ENCODE measurements at regions not wholly inside any gene's neighbourhood (a gene's known extent, or its start where the extent isn't known, plus 50 kb on each side); places are given as distances from the start of the nearest gene placed in this dataset.

GRCh38 chr9:115169003-115169402 is 51.0 kb upstream of the TNC start:
- no peak for DNase-seq (ENCODE audit: low spot score)

DNA sequence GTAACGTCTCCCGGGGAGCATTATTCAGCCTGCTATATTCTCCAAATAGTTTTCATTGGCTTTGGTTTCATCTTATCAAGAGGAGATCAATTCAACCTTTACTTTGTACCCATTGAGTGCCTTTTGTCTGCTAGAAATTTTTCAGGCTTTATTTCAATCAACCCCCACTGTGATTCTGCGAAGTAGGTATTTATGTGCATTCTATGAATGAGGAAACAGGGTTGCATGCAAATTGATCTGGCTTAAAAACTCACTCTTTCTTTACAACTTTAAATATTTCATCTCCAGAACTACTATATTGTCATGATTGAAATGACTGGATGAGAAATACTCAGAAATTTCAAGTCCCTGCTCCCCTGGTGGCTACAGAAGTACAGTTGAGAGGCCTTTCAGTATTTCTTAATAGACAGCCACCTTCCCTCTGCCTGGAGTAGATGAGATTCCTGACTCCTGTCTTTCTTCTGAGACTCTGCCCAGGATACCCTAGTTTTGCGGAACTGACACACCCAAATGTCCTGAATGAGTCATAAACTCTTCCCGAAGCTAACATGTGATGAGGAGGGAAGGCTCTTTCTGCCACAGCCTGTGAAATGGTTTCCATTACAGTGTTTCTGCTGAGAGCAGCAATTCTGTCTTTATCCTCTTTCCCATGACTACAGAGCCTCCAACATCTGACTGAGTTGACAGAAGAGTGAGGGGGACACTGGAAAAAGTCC is 52.6 kb upstream of the TNC start:
- no peak for DNase-seq (ENCODE audit: low spot score)

DNA sequence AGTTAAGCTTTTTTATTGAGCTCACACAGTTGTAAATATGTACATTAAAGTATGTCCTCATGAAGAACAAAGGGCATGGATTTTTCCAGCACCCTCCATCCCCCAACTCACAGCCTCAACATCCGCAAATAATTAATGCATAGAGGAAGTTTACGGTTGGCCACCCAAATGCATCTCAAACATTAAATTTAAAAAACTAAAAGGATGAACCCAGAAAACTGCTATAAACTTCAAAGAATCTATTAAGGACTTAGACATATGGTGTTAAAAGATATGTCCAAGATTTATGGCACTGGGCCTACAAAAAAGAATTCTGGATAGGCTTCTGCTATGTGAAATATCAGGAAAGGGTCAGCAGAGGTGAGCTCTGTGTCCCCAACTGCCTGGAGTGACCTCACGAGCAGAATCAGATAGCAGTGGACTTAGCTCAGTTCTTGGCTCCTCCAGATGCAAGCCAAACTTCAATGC is 54.0 kb upstream of the TNC start:
- DNase-seq (ENCODE audit: low spot score): no peak

GRCh38 chr9:115182264-115182663 is 64.3 kb upstream of the TNC start:
- no peak for DNase-seq (ENCODE audit: low spot score)

GRCh38 chr9:115183436-115183835 is 65.5 kb upstream of the TNC start:
- no peak for DNase-seq (ENCODE audit: low spot score)

DNA sequence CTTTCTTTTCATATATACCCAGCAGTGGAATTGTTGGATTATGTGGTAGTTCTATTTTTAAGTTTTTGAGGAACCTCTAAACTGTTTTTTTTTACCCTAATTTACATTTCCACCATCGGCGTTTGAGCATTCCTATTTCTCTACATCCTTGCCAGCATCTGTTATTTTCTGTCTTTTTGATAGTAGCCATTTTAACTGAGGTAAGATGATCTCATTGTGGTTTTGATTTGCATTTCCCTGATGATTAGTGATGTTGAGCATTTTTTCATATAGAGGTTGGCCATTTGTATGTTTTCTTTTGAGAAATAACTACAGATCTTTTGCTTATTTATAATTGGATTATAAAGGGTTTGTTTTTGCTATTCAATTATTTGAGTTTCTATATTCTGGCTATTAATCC is 71.7 kb upstream of the TNC start:
- DNase-seq (ENCODE audit: low spot score): no peak

DNA sequence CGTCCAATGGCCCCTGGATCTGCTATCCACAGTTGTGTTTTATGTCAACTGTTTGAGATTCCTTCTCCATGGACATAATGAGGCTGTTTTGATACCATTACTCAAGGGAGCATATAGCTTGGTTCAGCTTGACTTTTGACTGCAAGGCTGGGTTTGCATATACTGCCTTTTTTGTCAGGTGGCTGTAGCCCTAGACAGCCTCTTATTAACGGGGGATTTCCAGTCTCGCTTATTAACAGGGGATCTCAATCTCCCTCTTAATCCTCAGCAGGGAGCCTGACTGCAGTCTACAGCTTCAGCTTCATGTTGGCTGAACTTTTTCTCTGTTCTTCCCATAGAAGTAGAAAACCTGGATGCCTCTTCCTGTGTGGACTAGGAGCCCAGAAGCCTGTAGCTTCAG is 73.7 kb upstream of the TNC start:
- no peak for DNase-seq (ENCODE audit: low spot score)

GRCh38 chr9:115192280-115192679 is 74.3 kb upstream of the TNC start:
- DNase-seq (ENCODE audit: low spot score): no peak

GRCh38 chr9:115192835-115193525 is 75.0 kb upstream of the TNC start:
- no peak for DNase-seq (ENCODE audit: low spot score)

GRCh38 chr9:115193777-115194176 is 75.8 kb upstream of the TNC start:
- DNase-seq (ENCODE audit: low spot score): no peak

DNA sequence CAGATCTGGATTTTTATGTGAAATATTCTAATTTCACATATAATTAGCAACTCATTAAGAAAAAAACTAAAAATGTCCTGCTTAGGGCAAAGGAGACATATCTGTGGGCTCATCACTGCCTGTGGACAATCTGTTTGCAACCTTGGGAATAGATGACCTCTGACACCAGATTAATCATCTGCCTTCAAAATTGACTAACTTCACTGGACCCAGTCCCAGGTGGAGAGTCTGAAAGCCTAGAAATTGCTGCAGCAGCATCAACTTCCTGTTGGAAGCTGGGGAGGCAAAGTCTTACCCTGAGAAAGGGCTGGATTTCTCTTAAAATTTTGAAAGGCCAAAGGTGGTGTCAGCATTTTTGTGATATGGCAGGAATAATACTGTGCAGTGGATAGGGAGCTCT is 76.3 kb upstream of the TNC start:
- DNase-seq (ENCODE audit: low spot score): no peak

- DNase-seq (ENCODE audit: low spot score): no peak
These were observed 78.0 kb upstream of the TNC start for GRCh38 chr9:115195912-115196311.

DNA sequence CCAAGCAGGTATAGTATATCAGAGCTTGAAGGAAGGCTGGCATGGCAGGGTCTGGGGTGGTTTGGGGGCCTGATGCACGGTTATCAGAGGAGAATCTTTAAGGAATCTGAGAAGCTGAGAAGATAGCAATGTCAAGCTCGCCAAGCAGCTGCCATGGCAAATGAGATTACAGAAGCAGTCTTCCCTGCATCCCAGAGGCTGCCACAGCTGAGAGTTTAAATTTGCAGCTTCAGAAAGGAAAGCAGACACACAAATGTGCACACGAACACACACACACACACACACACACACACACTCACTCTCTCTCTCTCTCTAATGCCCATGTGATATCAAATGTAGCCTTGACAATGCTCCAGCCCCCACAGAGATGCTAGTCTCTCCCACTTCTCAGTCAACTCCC is 79.0 kb upstream of the TNC start:
- peak; percentile 30 for DNase-seq (ENCODE audit: low spot score)

DNA sequence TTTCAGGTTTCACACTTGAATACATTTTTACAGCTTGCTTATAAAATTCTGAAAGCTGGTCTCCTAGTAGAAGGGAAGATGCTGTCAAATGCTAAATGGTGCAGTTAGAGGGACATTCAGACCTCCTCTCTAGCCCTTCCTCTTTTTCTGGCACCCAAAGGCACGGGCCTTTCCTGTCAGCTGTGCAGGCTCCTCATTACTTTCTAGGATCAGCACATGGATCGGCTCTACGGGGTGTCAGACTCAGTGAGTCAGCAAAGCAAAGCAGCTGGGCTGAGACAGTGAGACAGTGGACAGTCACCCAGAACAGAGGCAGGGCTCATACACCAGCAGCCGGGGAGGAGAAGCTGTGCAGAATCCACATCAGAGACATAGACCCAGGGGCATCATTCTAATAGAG is 80.0 kb upstream of the TNC start:
- peak; percentile 12 for DNase-seq (ENCODE audit: low spot score)

GRCh38 chr9:115200711-115201505 is 83.0 kb upstream of the TNC start:
- no peak for DNase-seq (ENCODE audit: low spot score)

GRCh38 chr9:115202181-115202580 is 84.2 kb upstream of the TNC start:
- DNase-seq (ENCODE audit: low spot score): no peak

GRCh38 chr9:115202960-115203751 is 85.2 kb upstream of the TNC start:
- no peak for DNase-seq (ENCODE audit: low spot score)

- no peak for DNase-seq (ENCODE audit: low spot score)
These were observed 87.0 kb upstream of the TNC start for GRCh38 chr9:115204904-115205453.

GRCh38 chr9:115207003-115207836 is 89.3 kb upstream of the TNC start:
- DNase-seq (ENCODE audit: low spot score): no peak

DNA sequence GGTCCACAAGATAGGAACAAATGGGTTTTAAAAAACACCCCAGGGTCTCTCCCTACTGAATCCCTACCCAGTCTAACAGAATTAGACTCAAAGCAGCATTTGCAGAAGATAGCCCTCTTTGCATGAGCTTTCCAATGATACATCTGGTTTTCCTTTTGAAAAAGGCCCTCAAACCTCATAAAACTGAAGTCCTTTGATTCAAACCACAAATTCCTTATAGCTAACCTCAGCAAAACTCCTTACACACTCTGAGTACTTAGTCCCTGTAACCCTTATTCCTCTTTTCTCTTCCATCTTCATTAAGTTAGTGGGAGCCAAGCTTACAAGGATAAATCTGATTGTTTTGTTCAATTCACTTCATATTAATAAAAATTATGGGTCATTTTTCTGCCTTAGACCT is 90.5 kb upstream of the TNC start:
- no peak for DNase-seq (ENCODE audit: low spot score)

All from SK-N-DZ (cell line).